Endometrial microvascular endothelial cells (primary cell): ENCODE measurements at regions not wholly inside any gene's neighbourhood (a gene's known extent, or its start where the extent isn't known, plus 50 kb on each side); places are given as distances from the start of the nearest gene placed in this dataset.
"Not testable (repeated sequence)": the region's sequence is repeated elsewhere in the genome, so short reads cannot be mapped to it uniquely, and the experiment has no call there.

Experiments used
- in situ Hi-C: cut with HindIII; loops from 2 replicates; pipeline ENCODE4 v1.10.0; 2017; ENCODE audit warnings: low sequenced_read_pairs, low pct_unique_long_range_greater_than_20kb; ENCODE audit errors: inconsistent ontology term

- in situ Hi-C loops: no loop called here
Measured at GRCh38 chr2:81437456-81438000, 1133.0 kb upstream of the LRRTM1 start.

GRCh38 chr2:81436256-81436655 is 1131.7 kb upstream of the LRRTM1 start:
- in situ Hi-C loops: no loop called here

- in situ Hi-C loops: no loop called here
Measured at GRCh38 chr2:81412681-81413080, 1108.1 kb upstream of the LRRTM1 start.

GRCh38 chr2:81403508-81403907 is 1099.0 kb upstream of the LRRTM1 start:
- in situ Hi-C loops: no loop called here

GRCh38 chr2:81396417-81397019 is 1092.0 kb upstream of the LRRTM1 start:
- in situ Hi-C loops: no loop called here

GRCh38 chr2:81395746-81396145 is 1091.2 kb upstream of the LRRTM1 start:
- in situ Hi-C loops: no loop called here

GRCh38 chr2:81389203-81389602 is 1084.7 kb upstream of the LRRTM1 start:
- in situ Hi-C loops: no loop called here

GRCh38 chr2:81363800-81364199 is 1059.2 kb upstream of the LRRTM1 start:
- in situ Hi-C loops: no loop called here

- in situ Hi-C loops: not testable (repeated sequence)
Measured at GRCh38 chr2:81362468-81362867, 1057.9 kb upstream of the LRRTM1 start.

GRCh38 chr2:81355436-81355835 is 1050.9 kb upstream of the LRRTM1 start:
- in situ Hi-C loops: no loop called here

- in situ Hi-C loops: no loop called here
Measured at GRCh38 chr2:81334046-81334445, 1029.5 kb upstream of the LRRTM1 start.

GRCh38 chr2:81328968-81329367 is 1024.4 kb upstream of the LRRTM1 start:
- in situ Hi-C loops: no loop called here

- in situ Hi-C loops: no loop called here
Measured at GRCh38 chr2:81327911-81328310, 1023.4 kb upstream of the LRRTM1 start.

GRCh38 chr2:81324046-81324445 is 1019.5 kb upstream of the LRRTM1 start:
- in situ Hi-C loops: no loop called here

- in situ Hi-C loops: no loop called here
Measured at GRCh38 chr2:81304154-81304830, 999.7 kb upstream of the LRRTM1 start.

- in situ Hi-C loops: no loop called here
Measured at GRCh38 chr2:81303321-81303720, 998.8 kb upstream of the LRRTM1 start.

- in situ Hi-C loops: no loop called here
Measured at GRCh38 chr2:81299841-81300240, 995.3 kb upstream of the LRRTM1 start.

GRCh38 chr2:81290846-81291245 is 986.3 kb upstream of the LRRTM1 start:
- in situ Hi-C loops: no loop called here

- in situ Hi-C loops: no loop called here
Measured at GRCh38 chr2:81283081-81283480, 978.5 kb upstream of the LRRTM1 start.

- in situ Hi-C loops: no loop called here
Measured at GRCh38 chr2:81282151-81282769, 977.7 kb upstream of the LRRTM1 start.
